Activated CD8-positive, alpha-beta memory T cell treated with anti-CD3 and anti-CD28 coated beads, Interleukin-2, amount 50 U/mL, for 48 hours (primary cell): ENCODE measurements at regions not wholly inside any gene's neighbourhood (a gene's known extent, or its start where the extent isn't known, plus 50 kb on each side); places are given as distances from the start of the nearest gene placed in this dataset.
A peak's percentile ranks its signal among the peaks of the same experiment; 100 is the strongest.

ENCODE experiments used
- DNase-seq: peaks from one replicate; pipeline ENCODE4 v3.0.0-alpha.2; 2020

GRCh38 chr3:193754719-193755118 lies 161.7 kb downstream of the OPA1 start:
- DNase-seq, result no peak

DNA sequence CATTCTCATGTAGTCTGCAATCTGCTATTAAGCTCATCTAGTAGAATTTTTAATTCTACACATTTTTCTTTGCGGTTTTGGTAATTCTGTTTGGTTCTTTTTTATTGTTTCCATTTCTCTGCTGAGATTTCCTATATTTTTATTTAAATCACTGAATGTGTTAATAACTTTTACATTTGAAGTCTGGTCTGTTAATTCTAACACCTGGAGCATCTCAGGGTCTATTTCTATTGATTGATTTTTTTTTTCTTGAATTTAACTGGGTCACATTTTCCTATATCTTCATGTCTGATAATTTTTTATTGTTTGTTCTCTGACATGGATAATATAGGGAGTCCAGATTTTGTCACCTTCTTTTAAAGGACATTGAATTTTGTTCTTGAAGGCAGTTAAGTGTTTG lies 163.5 kb downstream of the OPA1 start:
- DNase-seq, result no peak

DNA sequence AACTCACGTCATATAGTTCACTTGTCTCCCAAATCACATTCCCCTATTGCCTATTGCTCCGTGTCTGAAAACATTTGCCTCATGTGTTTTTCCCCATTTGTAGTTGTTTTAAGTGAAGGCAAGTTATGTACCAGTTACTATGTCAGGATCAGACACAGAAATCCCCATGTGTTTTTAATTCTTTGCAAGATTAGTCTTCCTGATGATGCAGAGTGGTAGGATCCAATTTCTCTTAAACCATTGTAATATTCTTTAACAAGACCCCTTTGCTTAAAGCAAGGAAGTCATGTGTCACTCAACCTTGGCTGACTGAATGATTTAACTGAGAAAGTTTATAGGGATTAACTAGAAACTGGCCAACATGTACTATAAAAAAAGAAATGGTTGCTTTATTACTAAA lies 164.4 kb downstream of the OPA1 start:
- no peak for DNase-seq

- no peak for DNase-seq
Measured at GRCh38 chr3:193761969-193762368, 169.0 kb downstream of the OPA1 start.

DNA sequence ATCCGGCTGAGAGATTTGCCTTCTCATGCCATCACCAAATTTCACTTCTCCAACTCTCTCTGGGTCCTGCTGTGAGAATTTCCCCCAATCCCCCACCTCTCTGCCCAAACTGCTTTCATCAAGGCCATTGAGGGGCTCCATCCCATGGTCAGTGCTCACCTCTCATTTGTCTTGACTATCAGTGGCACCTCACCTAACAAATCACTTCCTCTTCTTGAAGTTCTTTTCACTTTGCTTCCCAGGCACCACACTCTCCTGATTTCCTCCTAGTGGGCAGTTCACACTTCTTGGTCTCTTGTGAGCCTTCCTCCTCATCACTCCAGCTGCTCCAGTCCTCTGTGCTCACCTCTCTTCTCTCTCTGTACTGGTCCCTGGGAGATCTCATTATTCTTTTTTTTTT lies 169.6 kb downstream of the OPA1 start:
- no peak for DNase-seq

- DNase-seq, result no peak
Measured at GRCh38 chr3:193764959-193765358, 172.0 kb downstream of the OPA1 start.

GRCh38 chr3:193767353-193768069 lies 174.5 kb downstream of the OPA1 start:
- no peak for DNase-seq

- no peak for DNase-seq
Measured at GRCh38 chr3:193768070-193768394, 175.0 kb downstream of the OPA1 start.

- DNase-seq, result no peak
Measured at GRCh38 chr3:193769437-193769836, 176.4 kb downstream of the OPA1 start.

DNA sequence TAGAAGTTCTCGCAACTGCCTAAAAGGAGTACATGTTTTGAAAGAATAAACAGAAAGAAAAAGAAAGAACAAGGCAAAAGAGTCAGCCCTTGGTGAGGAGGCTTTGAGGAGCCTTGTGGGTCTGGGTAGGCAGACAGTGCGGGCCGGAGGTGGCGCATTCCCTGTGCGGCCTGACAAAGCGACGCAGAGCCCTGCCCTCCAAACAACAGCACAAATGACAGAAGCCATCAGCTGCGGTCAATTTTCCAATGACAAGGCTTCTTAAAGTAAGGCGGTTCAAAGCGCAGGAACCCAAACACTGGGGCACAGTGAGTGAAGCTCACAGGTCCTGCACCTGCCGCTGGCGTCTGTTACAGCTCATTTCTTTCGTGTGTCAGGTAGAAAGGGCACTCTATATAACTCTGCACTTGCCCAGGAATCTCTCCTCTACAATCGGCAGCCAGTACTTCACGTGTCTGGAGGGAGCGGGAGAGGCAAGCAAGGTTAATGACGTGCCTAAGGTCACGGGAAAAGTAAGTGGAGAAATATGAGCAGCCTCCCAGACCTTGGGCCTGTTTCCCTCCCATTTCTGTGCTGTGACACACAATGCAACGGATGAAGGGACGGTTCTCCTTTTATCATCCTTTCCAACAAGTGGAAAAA lies 178.1 kb downstream of the OPA1 start:
- DNase-seq, result no peak

DNA sequence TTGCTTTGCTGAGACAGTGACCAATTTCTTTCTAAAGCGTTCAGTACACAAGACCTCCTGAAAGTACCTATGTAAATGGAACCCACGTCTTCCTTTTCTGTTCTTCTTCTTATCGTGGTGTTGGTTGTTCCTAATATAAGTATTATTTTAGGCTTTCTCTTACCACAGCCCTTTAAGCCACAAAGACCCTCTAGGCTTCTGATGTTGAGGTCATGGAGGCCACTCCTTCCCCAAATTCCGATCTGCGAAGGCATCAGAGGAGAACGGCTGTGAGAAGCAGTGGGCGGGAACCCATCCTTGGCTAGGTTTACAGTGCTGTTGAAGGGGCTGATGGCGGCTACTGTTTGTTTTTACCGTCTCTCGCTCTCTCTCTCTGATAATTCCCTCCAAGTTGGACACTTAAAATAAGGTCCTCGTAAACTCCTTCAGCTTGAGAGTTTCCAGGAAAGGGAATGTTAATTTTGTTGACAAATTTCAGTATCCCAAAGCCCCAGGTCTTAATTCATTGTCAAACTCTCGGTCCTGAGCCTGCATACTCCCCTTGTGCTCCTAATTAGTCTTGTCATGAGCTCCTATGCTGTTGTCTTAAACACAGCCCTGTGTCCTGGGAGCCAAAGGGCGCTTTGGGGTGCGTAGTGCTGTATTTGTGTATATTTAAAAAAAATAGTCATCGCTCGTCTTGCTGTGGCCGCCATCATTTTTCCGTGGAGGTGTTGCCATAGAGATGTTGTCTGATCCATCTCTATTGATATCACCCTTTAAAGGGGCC lies 178.8 kb downstream of the OPA1 start:
- DNase-seq, result no peak

- DNase-seq, result no peak
Measured at GRCh38 chr3:193772422-193772763, 179.4 kb downstream of the OPA1 start.

DNA sequence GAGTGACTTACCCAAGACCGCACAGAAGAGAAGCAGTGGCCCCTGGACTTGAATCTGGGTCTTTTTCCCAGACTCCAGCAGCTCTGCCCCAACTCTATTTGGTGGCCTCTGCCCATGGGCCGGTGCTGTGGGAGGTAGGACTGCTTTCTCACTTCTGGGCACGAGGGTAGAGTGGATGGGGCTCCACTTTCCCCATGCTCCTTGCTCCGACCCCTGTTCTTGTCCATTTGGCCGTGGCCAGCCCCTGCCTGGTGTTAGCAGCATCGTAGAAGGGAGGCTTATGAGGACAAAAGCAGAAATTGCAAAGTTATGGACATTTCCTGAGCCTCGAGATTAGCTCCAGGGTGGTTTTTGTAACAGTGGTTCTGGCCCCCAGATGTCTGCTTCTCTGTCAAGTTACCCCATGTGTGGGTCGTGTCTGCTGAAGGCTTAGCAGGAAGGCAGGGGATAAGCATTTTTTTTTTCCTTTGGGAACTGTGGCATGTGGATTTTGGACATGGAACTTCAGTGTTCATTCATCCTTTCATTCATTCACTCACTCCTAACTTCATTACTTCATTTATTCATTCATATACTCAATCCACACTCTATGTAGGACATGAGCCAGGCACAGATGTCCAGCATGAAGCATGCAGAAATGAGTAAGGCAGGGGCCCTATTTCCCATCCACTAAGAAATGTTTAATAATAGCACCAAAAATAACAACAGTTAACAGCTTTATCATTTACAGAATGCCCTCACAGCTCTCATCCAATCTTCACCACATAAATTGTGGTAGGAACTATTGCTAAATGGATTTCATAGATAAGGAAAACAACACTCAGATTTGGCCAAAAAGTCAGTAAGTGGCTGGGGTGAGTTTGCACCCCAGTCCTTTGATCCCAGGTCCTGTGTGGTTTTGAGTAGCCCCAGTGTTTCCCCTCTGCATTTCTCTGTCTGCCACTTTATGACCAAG lies 180.5 kb downstream of the OPA1 start:
- no peak for DNase-seq

DNA sequence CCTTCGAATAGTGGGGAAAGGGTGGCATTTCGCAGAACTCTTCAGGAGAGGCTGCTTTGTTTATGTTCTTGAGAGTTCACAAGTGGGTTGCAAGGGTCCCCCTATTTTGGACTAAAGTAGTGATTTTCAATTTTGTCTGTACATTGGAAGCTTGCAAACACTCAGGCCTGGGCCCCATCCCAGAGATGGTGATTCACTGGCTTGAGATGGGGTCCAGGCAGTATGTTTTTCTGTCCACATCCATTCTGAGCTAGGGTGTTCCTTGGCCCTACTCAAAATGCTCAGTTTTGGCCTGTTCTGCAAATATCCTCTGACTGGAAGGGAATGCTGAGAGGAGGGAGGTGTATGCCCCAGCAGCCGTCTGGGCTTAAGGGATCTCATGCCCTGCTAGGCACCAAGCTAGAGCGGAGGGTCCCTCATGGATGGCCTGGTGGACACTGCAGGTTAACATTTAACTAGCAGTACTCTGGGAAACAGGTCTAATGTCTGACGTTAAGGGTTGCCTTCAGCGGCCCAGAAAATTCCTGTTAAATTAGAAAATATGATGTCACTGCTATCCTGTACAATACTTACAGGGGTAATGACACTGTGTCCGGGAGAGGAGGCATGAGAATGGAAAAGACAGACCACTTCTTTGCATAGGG lies 181.4 kb downstream of the OPA1 start:
- no peak for DNase-seq

GRCh38 chr3:193774916-193775285 lies 181.9 kb downstream of the OPA1 start:
- no peak for DNase-seq

DNA sequence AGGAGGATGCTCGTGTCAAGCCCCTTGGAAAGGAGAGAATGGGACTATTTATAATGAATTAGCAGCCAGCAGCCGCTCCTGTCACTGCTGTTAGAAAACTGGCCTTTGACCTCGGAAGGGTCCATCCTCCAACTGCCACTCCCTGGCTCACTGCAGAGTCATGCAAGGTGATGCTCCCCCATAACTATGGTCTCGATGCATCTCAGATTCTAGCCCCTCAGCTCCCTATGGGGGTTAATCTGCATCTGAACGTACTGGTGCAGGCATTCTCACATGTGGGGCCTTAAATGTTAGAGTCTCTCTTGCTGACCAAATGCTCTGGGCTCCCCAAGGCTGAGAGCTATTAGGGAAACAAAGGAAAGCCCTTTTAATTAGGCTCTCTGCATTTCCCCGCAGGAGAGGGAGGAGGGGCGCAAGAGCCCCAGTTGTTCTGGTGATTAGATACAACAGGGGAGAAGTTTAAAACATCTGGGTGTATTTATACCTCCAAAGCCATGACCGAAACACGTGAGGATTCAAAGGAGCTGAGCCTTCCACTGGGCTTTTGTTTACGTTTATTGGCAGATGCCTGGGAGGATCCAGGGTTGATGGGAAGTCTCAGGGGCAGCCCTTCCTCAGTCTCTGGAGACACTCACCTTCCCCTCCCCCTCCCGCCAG lies 182.5 kb downstream of the OPA1 start:
- DNase-seq, result no peak

DNA sequence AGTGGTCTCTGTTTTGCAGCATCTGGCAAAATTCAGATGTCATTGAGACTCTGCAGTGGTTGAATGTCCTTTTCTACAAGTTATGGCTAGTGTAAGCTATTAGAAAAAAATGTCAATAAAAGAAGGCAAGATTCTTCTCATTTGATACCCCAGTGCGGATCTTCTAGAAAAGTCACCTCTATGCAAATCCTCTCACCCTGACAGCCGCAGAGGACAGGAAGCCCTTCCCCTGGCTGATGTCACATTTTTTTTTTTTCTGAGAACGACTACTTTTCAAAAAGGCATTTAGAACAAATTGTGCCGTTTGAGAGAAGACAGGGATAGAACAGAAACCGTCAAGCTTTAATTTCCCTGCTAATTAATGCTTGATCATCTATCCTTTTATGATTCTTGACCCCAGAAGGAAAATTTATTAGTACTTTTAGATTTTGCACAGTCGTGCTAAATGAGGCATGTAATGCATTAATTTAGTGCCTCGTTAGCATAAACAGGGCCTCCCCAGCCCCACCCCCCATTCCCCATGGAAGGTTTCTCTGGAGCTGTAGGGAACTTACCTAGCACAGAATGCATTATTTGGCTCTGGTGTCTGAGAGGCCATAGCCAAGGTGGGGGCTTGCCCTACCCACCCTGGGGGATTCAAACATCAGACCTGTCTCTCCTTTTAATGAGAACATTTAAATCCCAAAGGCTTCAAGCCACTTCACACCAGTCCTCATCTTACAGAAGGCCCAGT lies 183.8 kb downstream of the OPA1 start:
- no peak for DNase-seq

DNA sequence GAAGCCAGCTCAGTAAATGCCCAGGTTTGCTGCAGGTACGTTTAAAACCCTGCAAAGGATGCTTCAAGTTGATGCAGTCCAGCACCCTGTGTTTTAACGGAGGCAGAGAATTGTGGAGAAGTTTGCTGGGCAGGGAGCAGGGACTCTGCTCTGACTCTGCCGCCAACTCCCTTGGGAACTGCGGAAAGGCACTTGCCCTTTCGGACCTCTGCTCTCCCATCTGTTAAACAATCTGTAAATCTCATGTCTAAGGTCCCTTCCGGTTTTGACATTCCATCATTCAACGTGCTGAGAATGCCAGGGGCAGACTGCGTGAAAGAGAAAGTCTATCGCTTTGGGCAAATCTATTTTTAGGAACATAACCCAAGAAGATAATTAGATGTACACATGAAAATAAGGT lies 184.5 kb downstream of the OPA1 start:
- no peak for DNase-seq

DNA sequence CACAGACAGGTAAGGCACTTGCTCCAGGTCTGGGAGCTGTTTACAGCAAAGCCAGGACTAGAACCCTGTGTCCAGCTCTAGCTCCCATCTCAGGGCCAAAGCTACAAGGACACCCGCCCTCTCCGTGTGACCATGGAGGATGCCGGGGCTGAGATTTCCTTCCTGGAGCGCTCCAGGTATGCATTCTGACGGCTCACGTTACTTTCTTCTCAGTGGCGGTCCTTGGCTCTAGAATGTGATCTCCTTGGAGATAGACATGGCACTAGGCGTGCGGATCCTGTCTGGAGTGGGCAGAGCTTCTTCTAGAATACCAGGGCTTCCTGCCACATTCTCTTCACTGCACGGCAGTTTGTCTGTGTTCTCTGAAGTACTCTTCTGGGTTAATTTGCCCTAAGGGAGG lies 185.7 kb downstream of the OPA1 start:
- DNase-seq, result no peak

- DNase-seq, result peak; percentile 26
Measured at GRCh38 chr3:193779933-193780332, 186.9 kb downstream of the OPA1 start.

- no peak for DNase-seq
Measured at GRCh38 chr3:193780397-193780796, 187.4 kb downstream of the OPA1 start.
